MCF 10A (cell line): ENCODE measurements at regions not wholly inside any gene's neighbourhood (a gene's known extent, or its start where the extent isn't known, plus 50 kb on each side); places are given as distances from the start of the nearest gene placed in this dataset.

ENCODE experiments used
- BruUV-seq: library from RNA; stranded (reverse); fragments of 400-500 nt; replicated peaks from 2 replicates; lab custom pipeline; 2021; lab: Mats Ljungman, UMichigan
- CTCF ChIA-PET: fragments of 300-600 bp; sonication (Branson Sonifier 250); formaldehyde crosslinking; extraction: SDS; loops from one replicate; lab custom pipeline; 2021; ENCODE audit warnings: antibody characterized with exemption, inconsistent platforms; lab: Yijun Ruan, JAX
- POLR2A ChIA-PET: fragments of 300-600, 350-650 bp; sonication (Branson Sonifier 250); formaldehyde crosslinking; extraction: SDS; loops from one replicate; lab custom pipeline; 2020; ENCODE audit warnings: antibody characterized with exemption, inconsistent platforms; lab: Yijun Ruan, JAX
- DNase-seq: peaks from one replicate; pipeline ENCODE4 v3.0.0-alpha.2; 2018; ENCODE audit not compliant: unreplicated experiment
- H3K27ac Mint-ChIP-seq: one replicate; pipeline ENCODE4 v1.8.0; 2022; ENCODE audit warnings: mild to moderate bottlenecking, low read depth, mixed read lengths; ENCODE audit not compliant: unreplicated experiment
- H3K27me3 Mint-ChIP-seq: one replicate; pipeline ENCODE4 v1.8.0; 2022; ENCODE audit warnings: mixed read lengths; ENCODE audit not compliant: insufficient read depth, unreplicated experiment
- H3K36me3 Mint-ChIP-seq: one replicate; pipeline ENCODE4 v1.8.0; 2022; ENCODE audit warnings: mild to moderate bottlenecking, moderate library complexity, mixed read lengths; ENCODE audit not compliant: insufficient read depth, unreplicated experiment
- H3K4me1 Mint-ChIP-seq: one replicate; pipeline ENCODE4 v1.8.0; 2022; ENCODE audit warnings: mixed read lengths; ENCODE audit not compliant: insufficient read depth, unreplicated experiment
- H3K4me3 Mint-ChIP-seq: one replicate; pipeline ENCODE4 v1.8.0; 2022; ENCODE audit warnings: mild to moderate bottlenecking, moderate library complexity, mixed read lengths; ENCODE audit not compliant: unreplicated experiment
- H3K9me3 Mint-ChIP-seq: one replicate; pipeline ENCODE4 v1.8.0; 2022; ENCODE audit warnings: mixed read lengths; ENCODE audit not compliant: unreplicated experiment
- intact Hi-C: fragments of 100-400 bp; cut with micrococcal nuclease; formaldehyde crosslinking; loops from 2 replicates; pipeline ENCODE4 v1.14.1; 2022
- TF ChIP-seq, protein P1 (sequence below): fragments of 200-600 bp; IDR thresholded peaks from one replicate; pipeline ENCODE4 v1.8.0; 2022; ENCODE audit warnings: antibody characterized with exemption, mild to moderate bottlenecking; ENCODE audit not compliant: unreplicated experiment

DNA sequence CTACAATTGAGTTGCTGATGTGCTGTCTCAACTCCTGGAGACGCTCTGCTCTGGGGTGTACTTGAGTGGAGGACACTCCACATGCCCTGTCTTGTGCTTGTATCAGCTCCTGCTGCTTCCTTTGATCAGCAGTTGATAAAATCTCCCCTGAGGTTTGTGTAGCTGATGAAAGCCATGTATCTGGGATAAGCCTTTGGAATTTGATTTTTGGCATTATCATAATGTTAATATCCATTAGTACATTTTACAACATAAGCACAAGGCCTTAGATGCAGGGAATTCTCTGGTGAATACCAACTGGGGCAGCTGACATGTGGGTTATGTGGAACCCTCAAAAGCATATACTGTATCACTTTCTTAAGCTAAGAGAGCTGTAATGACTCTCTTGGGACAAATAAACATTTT lies 222.7 kb upstream of the ITGA4 start:
- Mint-ChIP-seq H3K9me3 (peaks cover 7% of the 10 kb centered on the region), H3K4me1 (no peaks in the 10 kb centered on the region), H3K27ac (no peak overlapping the region), H3K4me3 (no peak overlapping the region), H3K36me3 (no peaks in the 10 kb centered on the region), H3K27me3 (no peaks in the 10 kb centered on the region)
- CTCF ChIA-PET, result no interaction called here
- TF ChIP-seq, protein P1, sequence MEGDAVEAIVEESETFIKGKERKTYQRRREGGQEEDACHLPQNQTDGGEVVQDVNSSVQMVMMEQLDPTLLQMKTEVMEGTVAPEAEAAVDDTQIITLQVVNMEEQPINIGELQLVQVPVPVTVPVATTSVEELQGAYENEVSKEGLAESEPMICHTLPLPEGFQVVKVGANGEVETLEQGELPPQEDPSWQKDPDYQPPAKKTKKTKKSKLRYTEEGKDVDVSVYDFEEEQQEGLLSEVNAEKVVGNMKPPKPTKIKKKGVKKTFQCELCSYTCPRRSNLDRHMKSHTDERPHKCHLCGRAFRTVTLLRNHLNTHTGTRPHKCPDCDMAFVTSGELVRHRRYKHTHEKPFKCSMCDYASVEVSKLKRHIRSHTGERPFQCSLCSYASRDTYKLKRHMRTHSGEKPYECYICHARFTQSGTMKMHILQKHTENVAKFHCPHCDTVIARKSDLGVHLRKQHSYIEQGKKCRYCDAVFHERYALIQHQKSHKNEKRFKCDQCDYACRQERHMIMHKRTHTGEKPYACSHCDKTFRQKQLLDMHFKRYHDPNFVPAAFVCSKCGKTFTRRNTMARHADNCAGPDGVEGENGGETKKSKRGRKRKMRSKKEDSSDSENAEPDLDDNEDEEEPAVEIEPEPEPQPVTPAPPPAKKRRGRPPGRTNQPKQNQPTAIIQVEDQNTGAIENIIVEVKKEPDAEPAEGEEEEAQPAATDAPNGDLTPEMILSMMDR, result no peak
- no TSS peak for BruUV-seq
- no peak for DNase-seq
- POLR2A ChIA-PET, result no interaction called here
- intact Hi-C loops, result no loop called here

DNA sequence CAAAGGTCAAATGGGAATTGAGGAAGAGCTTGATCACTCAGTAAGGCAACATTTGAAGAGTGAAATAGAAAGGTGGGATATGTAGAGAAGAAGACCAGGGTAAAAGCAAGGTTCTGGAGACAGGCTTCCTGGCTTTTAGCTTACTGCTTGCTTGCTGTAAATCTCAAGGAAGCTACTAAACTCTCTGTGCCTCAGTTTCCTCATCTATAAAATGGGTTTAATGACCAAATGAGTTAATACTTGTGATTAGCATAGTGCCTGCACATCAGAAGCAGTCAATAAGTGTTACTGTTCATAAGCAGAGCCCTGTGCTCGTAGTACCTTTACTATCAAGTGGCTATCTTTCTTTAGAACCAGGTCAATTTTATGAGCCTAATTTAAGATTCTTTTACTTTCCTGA lies 222.2 kb upstream of the ITGA4 start:
- Mint-ChIP-seq H3K36me3 (no peaks in the 10 kb centered on the region), H3K27ac (no peak overlapping the region), H3K9me3 (peaks cover 7% of the 10 kb centered on the region), H3K27me3 (no peaks in the 10 kb centered on the region), H3K4me3 (no peak overlapping the region), H3K4me1 (no peaks in the 10 kb centered on the region)
- TF ChIP-seq, protein P1, result no peak
- ChIA-PET CTCF (no interaction called here), POLR2A (no interaction called here)
- DNase-seq, result no peak
- no TSS peak for BruUV-seq
- intact Hi-C loops, result no loop called here

DNA sequence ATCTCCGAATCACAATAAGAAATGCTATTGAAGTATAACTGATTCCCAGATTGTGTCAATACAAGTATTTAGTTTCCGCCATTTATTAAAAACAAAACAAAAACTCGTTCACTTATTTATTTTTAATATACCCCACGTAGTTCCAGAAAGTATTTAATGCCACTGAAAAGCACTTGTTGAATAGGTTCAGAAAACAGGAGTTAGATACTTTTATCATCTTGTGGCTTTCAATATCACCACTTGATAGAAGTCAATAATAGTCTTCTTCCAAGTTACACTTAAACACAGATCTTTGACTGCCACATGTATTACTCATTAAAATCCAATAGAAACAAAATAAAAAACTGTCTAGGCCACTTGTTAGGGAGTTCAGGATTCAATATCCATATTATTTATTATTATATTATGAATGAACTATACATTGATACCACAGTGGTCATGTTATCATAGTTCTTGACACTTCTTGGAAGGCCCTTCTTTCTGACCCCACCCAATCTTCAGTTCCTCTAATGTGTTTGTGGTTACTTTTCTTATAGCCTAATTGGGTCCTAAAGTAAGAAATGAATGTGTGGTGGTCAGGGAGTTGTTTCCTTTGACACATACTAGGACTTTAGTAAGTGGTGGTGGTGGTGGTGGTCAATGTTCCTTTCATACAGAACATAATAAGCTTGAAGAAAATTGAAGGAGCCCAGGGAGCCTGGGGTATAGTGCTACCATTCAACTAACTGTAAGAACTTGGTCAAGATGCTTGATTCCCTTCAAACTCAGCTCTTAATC lies 221.3 kb upstream of the ITGA4 start:
- BruUV-seq, result no TSS peak
- TF ChIP-seq, protein P1, result no peak
- H3K27me3 Mint-ChIP-seq, result no peaks in the 10 kb centered on the region
- DNase-seq, result no peak
- peaks cover 7% of the 10 kb centered on the region for H3K9me3 Mint-ChIP-seq
- CTCF ChIA-PET, result no interaction called here
- no peak overlapping the region for H3K27ac Mint-ChIP-seq
- POLR2A ChIA-PET, result interaction anchor here (0.6 kb wide), 1 partner anchor 83 kb away, joined by 4 read pairs; no protein-coding TSS in a partner anchor
- no peak overlapping the region for H3K4me3 Mint-ChIP-seq
- no peaks in the 10 kb centered on the region for H3K36me3 Mint-ChIP-seq
- no peaks in the 10 kb centered on the region for H3K4me1 Mint-ChIP-seq
- intact Hi-C loops, result no loop called here

DNA sequence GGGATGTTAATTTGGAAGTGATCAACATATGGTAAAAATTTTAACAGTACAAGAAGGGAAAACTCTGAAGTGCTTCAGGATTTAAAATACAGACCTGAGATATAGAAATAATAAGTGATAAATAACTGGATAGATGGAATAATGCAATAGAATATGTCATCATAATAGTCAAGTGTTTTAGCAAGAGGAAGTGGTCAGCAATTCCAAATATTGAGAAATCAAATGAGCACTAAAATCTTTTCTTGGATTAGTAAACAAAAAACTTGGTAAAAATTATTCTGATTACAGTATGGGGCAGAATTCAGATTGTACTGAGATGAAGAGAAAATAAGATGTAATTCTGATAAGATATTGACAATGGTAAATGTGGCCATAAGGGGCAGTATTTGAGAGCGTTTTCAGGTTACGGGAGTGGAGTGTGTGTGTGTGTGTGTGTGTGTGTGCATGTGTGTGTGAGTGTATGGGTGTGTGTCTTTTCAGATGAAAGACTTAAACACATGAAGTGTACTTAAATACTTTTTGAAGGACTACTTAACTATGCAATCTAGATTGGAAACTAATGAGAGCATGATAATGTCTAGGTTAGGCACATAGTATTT lies 217.9 kb upstream of the ITGA4 start:
- DNase-seq, result no peak
- ChIA-PET CTCF (no interaction called here), POLR2A (no interaction called here)
- no peaks in the 10 kb centered on the region for H3K27me3 Mint-ChIP-seq
- H3K27ac Mint-ChIP-seq, result no peak overlapping the region
- TF ChIP-seq, protein P1, result no peak
- H3K4me1 Mint-ChIP-seq, result no peaks in the 10 kb centered on the region
- H3K4me3 Mint-ChIP-seq, result no peak overlapping the region
- H3K9me3 Mint-ChIP-seq, result peaks cover 7% of the 10 kb centered on the region
- no TSS peak for BruUV-seq
- H3K36me3 Mint-ChIP-seq, result no peaks in the 10 kb centered on the region
- intact Hi-C loops, result no loop called here
